GM23338 (cell line): ENCODE measurements at regions not wholly inside any gene's neighbourhood (a gene's known extent, or its start where the extent isn't known, plus 50 kb on each side); places are given as distances from the start of the nearest gene placed in this dataset.

Experiments
- ATAC-seq: fragments of 200-7000 bp; cut with Tn5 transposase; 3 replicates; pipeline ENCODE4 v1.9.1; 2020
- DNase-seq: peaks from one replicate; pipeline ENCODE4 v3.0.0-alpha.2; 2015; ENCODE audit warnings: low spot score
- H2AFZ ChIP-seq: fragments of 200-600 bp; sonication (generic); 2 replicates; pipeline ENCODE4 v1.8.0; 2016; ENCODE audit warnings: antibody characterized with exemption, mild to moderate bottlenecking, moderate library complexity
- H3F3A ChIP-seq: fragments of 200-600 bp; sonication (generic); replicated peaks from 2 replicates; pipeline ENCODE4 v1.8.0; 2017; ENCODE audit warnings: antibody characterized with exemption, mixed run types, low read depth
- H3K27ac ChIP-seq: fragments of 200-600 bp; sonication (generic); 2 replicates; pipeline ENCODE4 v1.6.1; 2016; ENCODE audit warnings: low read depth
- H3K27me3 ChIP-seq: fragments of 200-600 bp; sonication (generic); 2 replicates; pipeline ENCODE4 v1.8.0; 2016; ENCODE audit warnings: mild to moderate bottlenecking, mixed run types, moderate library complexity; ENCODE audit not compliant: insufficient read depth
- H3K36me3 ChIP-seq: fragments of 200-600 bp; sonication (generic); 2 replicates; pipeline ENCODE4 v1.8.0; 2016; ENCODE audit warnings: mild to moderate bottlenecking; ENCODE audit not compliant: insufficient read depth
- H3K4me1 ChIP-seq: fragments of 200-600 bp; sonication (generic); 2 replicates; pipeline ENCODE4 v1.8.0; 2016; ENCODE audit warnings: mild to moderate bottlenecking, moderate library complexity; ENCODE audit not compliant: insufficient read depth
- H3K4me2 ChIP-seq: fragments of 200-600 bp; sonication (generic); 2 replicates; pipeline ENCODE4 v1.7.1; 2017; ENCODE audit warnings: mixed run types
- H3K4me3 ChIP-seq: fragments of 200-600 bp; sonication (generic); 2 replicates; pipeline ENCODE4 v1.6.1; 2016; ENCODE audit warnings: mixed run types
- H3K79me2 ChIP-seq: fragments of 200-600 bp; sonication (generic); replicated peaks from 2 replicates; pipeline ENCODE4 v1.8.0; 2017; ENCODE audit warnings: mild to moderate bottlenecking; ENCODE audit not compliant: insufficient read depth
- H3K9me2 ChIP-seq: fragments of 200-600 bp; sonication (generic); 2 replicates; pipeline ENCODE4 v1.8.0; 2017; ENCODE audit not compliant: insufficient read depth
- H4K20me1 ChIP-seq: fragments of 200-600 bp; sonication (generic); replicated peaks from 2 replicates; pipeline ENCODE4 v1.8.0; 2017; ENCODE audit warnings: mild to moderate bottlenecking; ENCODE audit not compliant: insufficient read depth
- H3K27ac Mint-ChIP-seq: 2 replicates; pipeline ENCODE4 v1.8.0; 2020; ENCODE audit warnings: inconsistent platforms, mild to moderate bottlenecking, moderate library complexity, mixed read lengths
- H3K27me3 Mint-ChIP-seq: 3 replicates; pipeline ENCODE4 v1.8.0; 2022; ENCODE audit warnings: low read depth, mild to moderate bottlenecking, moderate library complexity, mixed read lengths, inconsistent platforms; ENCODE audit not compliant: insufficient read depth, poor library complexity
- H3K36me3 Mint-ChIP-seq: 3 replicates; pipeline ENCODE4 v1.8.0; 2021; ENCODE audit warnings: low read depth, mild to moderate bottlenecking, inconsistent platforms, moderate library complexity, mixed read lengths
- H3K4me1 Mint-ChIP-seq: 3 replicates; pipeline ENCODE4 v1.8.0; 2020; ENCODE audit warnings: mild to moderate bottlenecking, inconsistent platforms, mixed read lengths
- H3K4me3 Mint-ChIP-seq: 3 replicates; pipeline ENCODE4 v1.8.0; 2021; ENCODE audit warnings: moderate library complexity, mild to moderate bottlenecking, inconsistent platforms, mixed read lengths
- H3K9me3 Mint-ChIP-seq: 3 replicates; pipeline ENCODE4 v1.8.0; 2020; ENCODE audit warnings: moderate library complexity, mild to moderate bottlenecking, inconsistent platforms, mixed read lengths
- CREB1 ChIP-seq: fragments of 250-450 bp; sonication (Bioruptor Pico); IDR thresholded peaks from 2 replicates; pipeline ENCODE4 v1.5.0; 2020; ENCODE audit warnings: low read depth, mild to moderate bottlenecking, moderate library complexity
- EZH2 ChIP-seq: fragments of 200-600 bp; sonication (generic); IDR thresholded peaks from one replicate; pipeline ENCODE4 v1.8.0; 2017; ENCODE audit warnings: antibody characterized with exemption, mild to moderate bottlenecking, low read depth; ENCODE audit not compliant: unreplicated experiment
- EZH2phosphoT487 ChIP-seq: fragments of 200-600 bp; sonication (generic); IDR thresholded peaks from one replicate; pipeline ENCODE4 v1.8.1; 2018; ENCODE audit warnings: antibody characterized with exemption; ENCODE audit not compliant: unreplicated experiment
- JUNB ChIP-seq: IDR thresholded peaks from one replicate; pipeline ENCODE4 v1.6.1; 2016; ENCODE audit warnings: antibody characterized with exemption; ENCODE audit not compliant: unreplicated experiment
- NANOG ChIP-seq: IDR thresholded peaks from 2 replicates; pipeline ENCODE4 v1.6.1; 2016; ENCODE audit warnings: antibody characterized with exemption, borderline replicate concordance
- STAT1 ChIP-seq: IDR thresholded peaks from one replicate; pipeline ENCODE4 v1.6.1; 2016; ENCODE audit warnings: antibody characterized with exemption; ENCODE audit not compliant: unreplicated experiment
- ZNF114 ChIP-seq: fragments of 250-450 bp; sonication (Bioruptor Pico); IDR thresholded peaks from 2 replicates; pipeline ENCODE4 v1.5.0; 2020; ENCODE audit warnings: mild to moderate bottlenecking, moderate library complexity
- ZNF331 ChIP-seq: fragments of 250-450 bp; sonication (Bioruptor Pico); IDR thresholded peaks from 2 replicates; pipeline ENCODE4 v1.5.0; 2020; ENCODE audit warnings: low read depth, mild to moderate bottlenecking, moderate library complexity
- TF ChIP-seq, protein P1 (sequence below), 2 experiments: fragments of 200-600 bp in 1 of 2; sonication (generic) in 1 of 2; conservative IDR thresholded peaks; 2 replicates each; pipeline versions ENCODE4 v1.5.1 to v1.6.1; 2016 to 2017; ENCODE audit warnings: antibody characterized with exemption in 2 of 2, low read depth in 2 of 2, mild to moderate bottlenecking in 2 of 2, moderate library complexity in 1 of 2
- TF ChIP-seq, protein P2 (sequence below): IDR thresholded peaks from one replicate; pipeline ENCODE4 v1.6.1; 2018; ENCODE audit warnings: antibody characterized with exemption; ENCODE audit not compliant: unreplicated experiment

DNA sequence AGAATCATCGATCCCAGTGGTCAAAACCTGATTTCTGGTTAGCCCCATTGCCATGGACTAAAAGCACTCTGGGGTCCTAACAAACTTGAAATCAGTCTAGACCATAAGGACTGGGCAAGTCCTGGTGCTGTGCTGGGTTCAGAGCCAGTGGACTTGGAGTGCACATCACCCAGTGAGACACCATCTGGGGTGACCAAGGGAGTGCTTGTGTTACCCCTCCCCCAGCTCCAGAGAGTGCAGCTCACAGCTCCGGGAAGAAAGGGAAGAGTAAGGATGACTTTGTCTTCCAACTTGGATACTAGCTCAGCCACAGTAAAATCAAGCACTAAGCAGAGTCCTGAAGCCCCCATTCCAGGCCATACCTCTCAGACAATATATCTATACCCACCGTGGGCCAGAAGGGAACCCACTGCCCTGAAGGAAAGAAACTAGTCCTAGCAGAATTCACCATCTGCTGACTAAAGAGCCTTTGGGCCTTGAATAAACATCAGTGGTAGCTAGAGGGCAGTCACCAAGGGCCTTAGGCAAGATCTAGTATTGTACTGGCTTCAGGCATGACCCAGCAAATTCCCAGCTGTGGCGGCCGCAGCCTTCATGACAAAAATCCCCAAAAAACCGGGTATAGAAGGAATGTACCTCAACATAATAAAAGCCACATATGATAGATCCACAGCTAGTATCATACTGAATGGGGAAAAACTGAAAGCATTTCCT lies 153.5 kb upstream of the OGFRL1 start:
- Mint-ChIP-seq H3K36me3 (no peaks in the 10 kb centered on the region), H3K9me3 (no peaks in the 10 kb centered on the region), H3K4me3 (no peak overlapping the region), H3K4me1 (peaks cover 8% of the 10 kb centered on the region; the same call in 1 of the 3 replicates), H3K27ac (peak overlapping the region; percentile 89; the same call in 1 of the 2 replicates), H3K27me3 (no peaks in the 10 kb centered on the region)
- H2AFZ ChIP-seq: peak overlapping the region; percentile 94
- 0 out of 2 replicates have a peak, but pooled peaks cover 2% of the 10 kb centered on the region for H3K9me2 ChIP-seq
- DNase-seq: peak; percentile 39
- H4K20me1 ChIP-seq: no peaks in the 10 kb centered on the region
- H3K27me3 ChIP-seq: no peaks in the 10 kb centered on the region
- H3F3A ChIP-seq: no peaks in the 10 kb centered on the region
- peak; percentile 72 for ATAC-seq
- TF ChIP-seq EZH2phosphoT487: no peak
- TF ChIP-seq, protein P1, sequence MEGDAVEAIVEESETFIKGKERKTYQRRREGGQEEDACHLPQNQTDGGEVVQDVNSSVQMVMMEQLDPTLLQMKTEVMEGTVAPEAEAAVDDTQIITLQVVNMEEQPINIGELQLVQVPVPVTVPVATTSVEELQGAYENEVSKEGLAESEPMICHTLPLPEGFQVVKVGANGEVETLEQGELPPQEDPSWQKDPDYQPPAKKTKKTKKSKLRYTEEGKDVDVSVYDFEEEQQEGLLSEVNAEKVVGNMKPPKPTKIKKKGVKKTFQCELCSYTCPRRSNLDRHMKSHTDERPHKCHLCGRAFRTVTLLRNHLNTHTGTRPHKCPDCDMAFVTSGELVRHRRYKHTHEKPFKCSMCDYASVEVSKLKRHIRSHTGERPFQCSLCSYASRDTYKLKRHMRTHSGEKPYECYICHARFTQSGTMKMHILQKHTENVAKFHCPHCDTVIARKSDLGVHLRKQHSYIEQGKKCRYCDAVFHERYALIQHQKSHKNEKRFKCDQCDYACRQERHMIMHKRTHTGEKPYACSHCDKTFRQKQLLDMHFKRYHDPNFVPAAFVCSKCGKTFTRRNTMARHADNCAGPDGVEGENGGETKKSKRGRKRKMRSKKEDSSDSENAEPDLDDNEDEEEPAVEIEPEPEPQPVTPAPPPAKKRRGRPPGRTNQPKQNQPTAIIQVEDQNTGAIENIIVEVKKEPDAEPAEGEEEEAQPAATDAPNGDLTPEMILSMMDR (conservative IDR thresholded peaks at IDR 0.05; ENCODE audit: low read depth in 2 of 2): peak; percentile 25 to 59; a peak in 3 of 4 replicates
- H3K36me3 ChIP-seq: no peaks in the 10 kb centered on the region
- no peak overlapping the region for H3K27ac ChIP-seq
- H3K4me2 ChIP-seq: no peak overlapping the region
- 0 out of 2 replicates have a peak, but pooled peaks cover 3% of the 10 kb centered on the region for H3K4me1 ChIP-seq
- no peak overlapping the region for H3K4me3 ChIP-seq
- no peaks in the 10 kb centered on the region for H3K79me2 ChIP-seq

DNA sequence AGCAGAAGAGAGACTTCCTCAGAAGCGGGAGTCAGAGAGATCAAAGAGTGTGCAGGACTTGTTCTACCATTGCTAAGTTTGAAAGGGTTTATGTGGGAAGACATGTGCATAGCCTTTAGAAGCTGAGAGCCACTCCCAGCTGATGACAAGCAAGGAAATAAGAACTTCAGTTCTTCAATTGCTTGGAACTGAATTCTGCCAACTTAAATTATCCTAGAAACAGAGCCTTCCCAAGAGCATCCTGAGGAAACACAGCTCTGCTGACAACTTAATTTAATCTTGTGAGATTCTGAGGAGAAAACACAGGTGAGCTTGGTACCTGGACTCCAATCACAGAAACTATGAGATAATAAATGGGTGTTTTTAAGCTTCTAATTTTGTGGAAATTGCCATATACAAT lies 150.6 kb upstream of the OGFRL1 start:
- H3K27me3 ChIP-seq: no peaks in the 10 kb centered on the region
- no peak overlapping the region for H2AFZ ChIP-seq
- Mint-ChIP-seq H3K9me3 (peaks cover 2% of the 10 kb centered on the region; the same call in 1 of the 3 replicates), H3K36me3 (no peaks in the 10 kb centered on the region), H3K4me3 (no peak overlapping the region), H3K27ac (no peak overlapping the region), H3K27me3 (no peaks in the 10 kb centered on the region), H3K4me1 (peaks cover 8% of the 10 kb centered on the region; the same call in 1 of the 3 replicates)
- no peaks in the 10 kb centered on the region for H3K79me2 ChIP-seq
- no peaks in the 10 kb centered on the region for H4K20me1 ChIP-seq
- no peaks in the 10 kb centered on the region for H3K36me3 ChIP-seq
- H3K4me3 ChIP-seq: no peak overlapping the region
- 0 out of 2 replicates have a peak, but pooled peaks cover 2% of the 10 kb centered on the region for H3K9me2 ChIP-seq
- no peaks in the 10 kb centered on the region for H3F3A ChIP-seq
- H3K4me1 ChIP-seq: 0 out of 2 replicates have a peak, but pooled peaks cover 3% of the 10 kb centered on the region
- ATAC-seq (no peak), DNase-seq (no peak)
- H3K4me2 ChIP-seq: no peak overlapping the region
- no peak for TF ChIP-seq EZH2phosphoT487
- no peak overlapping the region for H3K27ac ChIP-seq

DNA sequence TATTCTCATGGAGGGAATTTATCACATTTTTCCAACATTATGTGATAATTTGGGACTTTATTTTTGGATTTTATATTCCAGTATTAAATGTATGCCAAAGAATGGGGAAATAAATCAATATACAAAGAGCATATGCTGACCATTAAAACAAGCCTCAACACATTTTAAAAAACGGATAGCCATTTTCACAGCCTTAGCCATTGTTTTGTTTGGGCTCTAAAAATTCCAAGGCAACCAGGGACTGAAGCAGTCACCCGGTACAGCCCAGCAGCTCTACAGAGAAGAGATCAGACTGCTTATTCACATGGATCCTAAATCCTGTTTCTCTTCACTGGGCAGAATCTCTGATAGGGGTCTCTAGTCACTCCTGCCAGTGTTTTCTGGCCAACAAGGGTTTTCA lies 150.2 kb upstream of the OGFRL1 start:
- H2AFZ ChIP-seq: no peak overlapping the region
- no peak overlapping the region for H3K4me2 ChIP-seq
- no peaks in the 10 kb centered on the region for H3F3A ChIP-seq
- H4K20me1 ChIP-seq: no peaks in the 10 kb centered on the region
- H3K79me2 ChIP-seq: no peaks in the 10 kb centered on the region
- 0 out of 2 replicates have a peak, but pooled peaks cover 3% of the 10 kb centered on the region for H3K4me1 ChIP-seq
- H3K36me3 ChIP-seq: no peaks in the 10 kb centered on the region
- H3K4me3 ChIP-seq: no peak overlapping the region
- H3K9me3 Mint-ChIP-seq: peaks cover 2% of the 10 kb centered on the region; the same call in 1 of the 3 replicates
- H3K36me3 Mint-ChIP-seq: no peaks in the 10 kb centered on the region
- H3K27me3 Mint-ChIP-seq: no peaks in the 10 kb centered on the region
- ATAC-seq (no peak), DNase-seq (no peak)
- no peaks in the 10 kb centered on the region for H3K27me3 ChIP-seq
- H3K27ac ChIP-seq: no peak overlapping the region
- H3K9me2 ChIP-seq: 0 out of 2 replicates have a peak, but pooled peaks cover 2% of the 10 kb centered on the region
- no peak overlapping the region for H3K4me3 Mint-ChIP-seq
- peaks cover 8% of the 10 kb centered on the region; the same call in 1 of the 3 replicates for H3K4me1 Mint-ChIP-seq
- no peak overlapping the region for H3K27ac Mint-ChIP-seq
- TF ChIP-seq ZNF114 (CRISPR knock-in tag) (no peak), JUNB (no peak), NANOG (no peak), CREB1 (no peak), STAT1 (no peak), EZH2 (no peak), ZNF331 (CRISPR knock-in tag) (no peak)
- TF ChIP-seq, protein P2, sequence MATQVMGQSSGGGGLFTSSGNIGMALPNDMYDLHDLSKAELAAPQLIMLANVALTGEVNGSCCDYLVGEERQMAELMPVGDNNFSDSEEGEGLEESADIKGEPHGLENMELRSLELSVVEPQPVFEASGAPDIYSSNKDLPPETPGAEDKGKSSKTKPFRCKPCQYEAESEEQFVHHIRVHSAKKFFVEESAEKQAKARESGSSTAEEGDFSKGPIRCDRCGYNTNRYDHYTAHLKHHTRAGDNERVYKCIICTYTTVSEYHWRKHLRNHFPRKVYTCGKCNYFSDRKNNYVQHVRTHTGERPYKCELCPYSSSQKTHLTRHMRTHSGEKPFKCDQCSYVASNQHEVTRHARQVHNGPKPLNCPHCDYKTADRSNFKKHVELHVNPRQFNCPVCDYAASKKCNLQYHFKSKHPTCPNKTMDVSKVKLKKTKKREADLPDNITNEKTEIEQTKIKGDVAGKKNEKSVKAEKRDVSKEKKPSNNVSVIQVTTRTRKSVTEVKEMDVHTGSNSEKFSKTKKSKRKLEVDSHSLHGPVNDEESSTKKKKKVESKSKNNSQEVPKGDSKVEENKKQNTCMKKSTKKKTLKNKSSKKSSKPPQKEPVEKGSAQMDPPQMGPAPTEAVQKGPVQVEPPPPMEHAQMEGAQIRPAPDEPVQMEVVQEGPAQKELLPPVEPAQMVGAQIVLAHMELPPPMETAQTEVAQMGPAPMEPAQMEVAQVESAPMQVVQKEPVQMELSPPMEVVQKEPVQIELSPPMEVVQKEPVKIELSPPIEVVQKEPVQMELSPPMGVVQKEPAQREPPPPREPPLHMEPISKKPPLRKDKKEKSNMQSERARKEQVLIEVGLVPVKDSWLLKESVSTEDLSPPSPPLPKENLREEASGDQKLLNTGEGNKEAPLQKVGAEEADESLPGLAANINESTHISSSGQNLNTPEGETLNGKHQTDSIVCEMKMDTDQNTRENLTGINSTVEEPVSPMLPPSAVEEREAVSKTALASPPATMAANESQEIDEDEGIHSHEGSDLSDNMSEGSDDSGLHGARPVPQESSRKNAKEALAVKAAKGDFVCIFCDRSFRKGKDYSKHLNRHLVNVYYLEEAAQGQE: no peak
- TF ChIP-seq, protein P1 (conservative IDR thresholded peaks at IDR 0.05; ENCODE audit: low read depth in 2 of 2): no peak
